ENCODE measurements at regions not wholly inside any gene's neighbourhood (a gene's known extent, or its start where the extent isn't known, plus 50 kb on each side); places are given as distances from the start of the nearest gene placed in this dataset.
A peak's percentile ranks its signal among the peaks of the same experiment; 100 is the strongest.

- Histone ChIP-seq H2BK5ac (ENCODE audit: low read length) (no peak overlapping the region), H3K9me3 (replicated peaks in 1 of 2; ENCODE audit: control insufficient read depth in 2 of 2, insufficient read depth in 1 of 2, low read depth in 1 of 2, low read length in 2 of 2) (no peaks in the 10 kb centered on the region), H3K14ac (ENCODE audit: low read length) (no peak overlapping the region), H2BK120ac (ENCODE audit: low read depth, low read length) (no peak overlapping the region), H2BK15ac (ENCODE audit: low read length) (no peak overlapping the region), H3K4me1 (ENCODE audit: control insufficient read depth in 2 of 2, insufficient read depth in 1 of 2, low read depth in 1 of 2, low read length in 2 of 2) (peaks cover 21 to 38% of the 10 kb centered on the region in 2 donors), H4K8ac (ENCODE audit: low read depth, low read length) (no peak overlapping the region), H3K27ac (replicated peaks; ENCODE audit: low read length) (no peak overlapping the region), H3K36me3 (replicated peaks in 1 of 2; ENCODE audit: control insufficient read depth in 2 of 2, insufficient read depth in 2 of 2, low read length in 2 of 2) (no peaks in the 10 kb centered on the region), H2AK5ac (ENCODE audit: low read depth, low read length) (no peak overlapping the region), H3K9ac (ENCODE audit: low read depth, low read length, poor library complexity) (no peak overlapping the region), H3K18ac (ENCODE audit: low read length) (no peak overlapping the region), H4K91ac (ENCODE audit: low read depth, low read length, poor library complexity) (no peak overlapping the region), H3K4me3 (ENCODE audit: low read length in 2 of 2) (no peak overlapping the region), H3K79me1 (ENCODE audit: low read depth, low read length) (no peaks in the 10 kb centered on the region), H3K27me3 (ENCODE audit: control insufficient read depth in 3 of 3, insufficient read depth in 3 of 3, low read depth in 1 of 3, low read length in 3 of 3) (no peaks in the 10 kb centered on the region), H3K4ac (ENCODE audit: low read length) (no peak overlapping the region), H3K4me2 (ENCODE audit: insufficient read depth, low read length, poor library complexity, severe bottlenecking) (no peak overlapping the region), H3K23ac (ENCODE audit: low read depth, low read length, poor library complexity) (no peak overlapping the region), H2AFZ (ENCODE audit: low read length) (peak overlapping the region; percentile 54), H2BK12ac (ENCODE audit: low read length) (no peak overlapping the region)
- DNase-seq (ENCODE audit: low spot score) = no peak
- WGBS, 2 donors (ENCODE audit: extremely low coverage in 2 of 2, insufficient read length in 2 of 2, insufficient replicate concordance in 1 of 2) = no CpG with 5 or more reads among the region's 3 CpGs
Observed at GRCh38 chr6:14880677-14881076, 365.2 kb upstream of the JARID2 start.

GRCh38 chr6:14881398-14881797, 364.5 kb upstream of the JARID2 start:
- H3K18ac ChIP-seq (ENCODE audit: low read length) = no peak overlapping the region
- H4K8ac ChIP-seq (ENCODE audit: low read depth, low read length) = no peak overlapping the region
- peaks cover 21 to 38% of the 10 kb centered on the region in 2 donors for H3K4me1 ChIP-seq (ENCODE audit: control insufficient read depth in 2 of 2, insufficient read depth in 1 of 2, low read depth in 1 of 2, low read length in 2 of 2)
- H3K14ac ChIP-seq (ENCODE audit: low read length) = no peak overlapping the region
- DNase-seq (ENCODE audit: low spot score) = no peak
- no peak overlapping the region for H2BK5ac ChIP-seq (ENCODE audit: low read length)
- H2AK5ac ChIP-seq (ENCODE audit: low read depth, low read length) = no peak overlapping the region
- no peak overlapping the region for H3K4me3 ChIP-seq (ENCODE audit: low read length in 2 of 2)
- no peak overlapping the region for H2AFZ ChIP-seq (ENCODE audit: low read length)
- no CpG with 5 or more reads among the region's 4 CpGs for WGBS, 2 donors (ENCODE audit: extremely low coverage in 2 of 2, insufficient read length in 2 of 2, insufficient replicate concordance in 1 of 2)
- no peak overlapping the region for H2BK15ac ChIP-seq (ENCODE audit: low read length)
- H3K27me3 ChIP-seq (ENCODE audit: control insufficient read depth in 3 of 3, insufficient read depth in 3 of 3, low read depth in 1 of 3, low read length in 3 of 3) = no peaks in the 10 kb centered on the region
- H3K4ac ChIP-seq (ENCODE audit: low read length) = no peak overlapping the region
- H2BK12ac ChIP-seq (ENCODE audit: low read length) = no peak overlapping the region
- no peak overlapping the region for H2BK120ac ChIP-seq (ENCODE audit: low read depth, low read length)
- H4K91ac ChIP-seq (ENCODE audit: low read depth, low read length, poor library complexity) = no peak overlapping the region
- no peak overlapping the region for H3K4me2 ChIP-seq (ENCODE audit: insufficient read depth, low read length, poor library complexity, severe bottlenecking)
- no peaks in the 10 kb centered on the region for H3K79me1 ChIP-seq (ENCODE audit: low read depth, low read length)
- H3K27ac ChIP-seq (replicated peaks; ENCODE audit: low read length) = no peak overlapping the region
- H3K9ac ChIP-seq (ENCODE audit: low read depth, low read length, poor library complexity) = no peak overlapping the region
- H3K23ac ChIP-seq (ENCODE audit: low read depth, low read length, poor library complexity) = no peak overlapping the region
- H3K36me3 ChIP-seq (replicated peaks in 1 of 2; ENCODE audit: control insufficient read depth in 2 of 2, insufficient read depth in 2 of 2, low read length in 2 of 2) = no peaks in the 10 kb centered on the region
- no peaks in the 10 kb centered on the region for H3K9me3 ChIP-seq (replicated peaks in 1 of 2; ENCODE audit: control insufficient read depth in 2 of 2, insufficient read depth in 1 of 2, low read depth in 1 of 2, low read length in 2 of 2)

DNA sequence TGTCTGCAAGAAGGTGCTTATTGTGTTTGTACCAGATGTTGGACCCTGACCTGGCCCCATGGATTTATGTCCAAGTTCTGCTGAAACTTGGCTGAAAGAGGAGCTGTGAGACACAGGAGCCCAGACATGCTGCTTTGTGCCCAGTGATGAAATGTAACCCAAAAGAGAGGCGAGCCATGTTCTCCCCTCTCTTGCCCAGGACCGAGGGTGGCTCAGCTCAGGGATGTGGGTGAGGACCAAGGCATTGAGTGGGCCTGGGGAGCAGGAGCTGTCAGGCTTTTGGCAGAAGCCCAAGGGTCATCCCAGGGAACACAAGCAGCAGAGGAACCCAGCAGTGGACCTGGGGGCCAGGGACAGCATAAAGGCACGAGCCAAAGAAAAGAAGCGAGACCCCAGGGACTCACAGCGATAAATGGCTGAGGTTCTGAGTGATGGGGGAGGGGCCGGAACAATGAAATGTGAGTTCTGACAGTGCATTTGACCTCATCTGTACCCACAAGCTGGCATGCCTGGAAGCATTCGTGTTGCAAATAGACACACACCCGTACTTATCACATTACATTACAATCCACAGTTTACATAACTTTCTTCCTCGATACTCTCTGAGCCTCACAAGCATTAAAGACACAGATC, 363.4 kb upstream of the JARID2 start:
- Histone ChIP-seq H4K91ac (ENCODE audit: low read depth, low read length, poor library complexity) (no peak overlapping the region), H3K4me3 (ENCODE audit: low read length in 2 of 2) (no peak overlapping the region), H2BK12ac (ENCODE audit: low read length) (no peak overlapping the region), H3K23ac (ENCODE audit: low read depth, low read length, poor library complexity) (no peak overlapping the region), H3K4me1 (ENCODE audit: control insufficient read depth in 2 of 2, insufficient read depth in 1 of 2, low read depth in 1 of 2, low read length in 2 of 2) (peaks cover 21 to 35% of the 10 kb centered on the region in 2 donors), H3K14ac (ENCODE audit: low read length) (no peak overlapping the region), H2AK5ac (ENCODE audit: low read depth, low read length) (peak overlapping the region; percentile 5), H2AFZ (ENCODE audit: low read length) (no peak overlapping the region), H3K18ac (ENCODE audit: low read length) (peak overlapping the region; percentile 78), H2BK120ac (ENCODE audit: low read depth, low read length) (no peak overlapping the region), H3K4ac (ENCODE audit: low read length) (no peak overlapping the region), H4K8ac (ENCODE audit: low read depth, low read length) (no peak overlapping the region), H3K79me1 (ENCODE audit: low read depth, low read length) (no peaks in the 10 kb centered on the region), H3K27me3 (ENCODE audit: control insufficient read depth in 3 of 3, insufficient read depth in 3 of 3, low read depth in 1 of 3, low read length in 3 of 3) (no peaks in the 10 kb centered on the region), H3K9ac (ENCODE audit: low read depth, low read length, poor library complexity) (no peak overlapping the region), H3K36me3 (replicated peaks in 1 of 2; ENCODE audit: control insufficient read depth in 2 of 2, insufficient read depth in 2 of 2, low read length in 2 of 2) (no peaks in the 10 kb centered on the region), H3K27ac (replicated peaks; ENCODE audit: low read length) (no peak overlapping the region), H2BK5ac (ENCODE audit: low read length) (no peak overlapping the region), H2BK15ac (ENCODE audit: low read length) (peak overlapping the region; percentile 59), H3K9me3 (replicated peaks in 1 of 2; ENCODE audit: control insufficient read depth in 2 of 2, insufficient read depth in 1 of 2, low read depth in 1 of 2, low read length in 2 of 2) (no peaks in the 10 kb centered on the region), H3K4me2 (ENCODE audit: insufficient read depth, low read length, poor library complexity, severe bottlenecking) (no peak overlapping the region)
- no peak for DNase-seq (ENCODE audit: low spot score)
- WGBS, 2 donors (ENCODE audit: extremely low coverage in 2 of 2, insufficient read length in 2 of 2, insufficient replicate concordance in 1 of 2) = no CpG with 5 or more reads among the region's 9 CpGs

- Histone ChIP-seq H3K18ac (ENCODE audit: low read length) (no peak overlapping the region), H2AFZ (ENCODE audit: low read length) (no peak overlapping the region), H2BK15ac (ENCODE audit: low read length) (no peak overlapping the region), H3K36me3 (replicated peaks in 1 of 2; ENCODE audit: control insufficient read depth in 2 of 2, insufficient read depth in 2 of 2, low read length in 2 of 2) (no peaks in the 10 kb centered on the region), H2BK120ac (ENCODE audit: low read depth, low read length) (no peak overlapping the region), H4K8ac (ENCODE audit: low read depth, low read length) (no peak overlapping the region), H3K4me3 (ENCODE audit: low read length in 2 of 2) (no peak overlapping the region), H2BK12ac (ENCODE audit: low read length) (no peak overlapping the region), H3K27me3 (ENCODE audit: control insufficient read depth in 3 of 3, insufficient read depth in 3 of 3, low read depth in 1 of 3, low read length in 3 of 3) (no peaks in the 10 kb centered on the region), H3K4me2 (ENCODE audit: insufficient read depth, low read length, poor library complexity, severe bottlenecking) (no peak overlapping the region), H2BK5ac (ENCODE audit: low read length) (no peak overlapping the region), H3K9me3 (replicated peaks in 1 of 2; ENCODE audit: control insufficient read depth in 2 of 2, insufficient read depth in 1 of 2, low read depth in 1 of 2, low read length in 2 of 2) (no peaks in the 10 kb centered on the region), H3K4ac (ENCODE audit: low read length) (no peak overlapping the region), H3K27ac (replicated peaks; ENCODE audit: low read length) (peak overlapping the region; percentile 28), H3K23ac (ENCODE audit: low read depth, low read length, poor library complexity) (no peak overlapping the region), H2AK5ac (ENCODE audit: low read depth, low read length) (no peak overlapping the region), H3K4me1 (ENCODE audit: control insufficient read depth in 2 of 2, insufficient read depth in 1 of 2, low read depth in 1 of 2, low read length in 2 of 2) (peaks cover 21 to 35% of the 10 kb centered on the region in 2 donors), H4K91ac (ENCODE audit: low read depth, low read length, poor library complexity) (no peak overlapping the region), H3K79me1 (ENCODE audit: low read depth, low read length) (no peaks in the 10 kb centered on the region), H3K14ac (ENCODE audit: low read length) (no peak overlapping the region), H3K9ac (ENCODE audit: low read depth, low read length, poor library complexity) (no peak overlapping the region)
- no peak for DNase-seq (ENCODE audit: low spot score)
- no CpG with 5 or more reads among the region's 4 CpGs for WGBS, 2 donors (ENCODE audit: extremely low coverage in 2 of 2, insufficient read length in 2 of 2, insufficient replicate concordance in 1 of 2)
Observed at GRCh38 chr6:14883921-14884320, 361.9 kb upstream of the JARID2 start.
